HG02610 (cell line): ENCODE measurements at regions not wholly inside any gene's neighbourhood (a gene's known extent, or its start where the extent isn't known, plus 50 kb on each side); places are given as distances from the start of the nearest gene placed in this dataset.

Experiments used
- ATAC-seq: cut with Tn5 transposase; IDR thresholded peaks from one replicate; pipeline ENCODE4 v1.9.1; 2021; ENCODE audit warnings: mild to moderate bottlenecking, moderate library complexity; ENCODE audit not compliant: unreplicated experiment

DNA sequence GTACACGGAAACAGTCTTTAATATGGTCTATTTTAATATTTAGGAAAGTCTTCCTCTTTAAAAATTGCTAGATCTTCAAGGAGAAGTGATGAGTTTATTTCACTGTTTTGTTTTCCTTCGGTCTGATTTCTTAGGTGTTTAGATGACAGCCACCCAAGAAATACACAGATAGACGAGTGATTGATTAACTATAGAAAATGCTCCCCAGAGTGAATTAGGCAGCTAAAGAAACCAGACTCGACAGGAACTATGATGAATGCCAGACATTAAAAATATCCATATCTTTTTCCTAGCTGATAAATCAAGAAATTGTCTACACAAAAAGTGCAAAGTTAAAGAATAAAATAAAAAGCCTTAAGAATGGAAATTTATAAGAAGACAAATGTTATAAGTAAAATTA is 888.7 kb upstream of the CNTNAP5 start:
- ATAC-seq, result no peak

DNA sequence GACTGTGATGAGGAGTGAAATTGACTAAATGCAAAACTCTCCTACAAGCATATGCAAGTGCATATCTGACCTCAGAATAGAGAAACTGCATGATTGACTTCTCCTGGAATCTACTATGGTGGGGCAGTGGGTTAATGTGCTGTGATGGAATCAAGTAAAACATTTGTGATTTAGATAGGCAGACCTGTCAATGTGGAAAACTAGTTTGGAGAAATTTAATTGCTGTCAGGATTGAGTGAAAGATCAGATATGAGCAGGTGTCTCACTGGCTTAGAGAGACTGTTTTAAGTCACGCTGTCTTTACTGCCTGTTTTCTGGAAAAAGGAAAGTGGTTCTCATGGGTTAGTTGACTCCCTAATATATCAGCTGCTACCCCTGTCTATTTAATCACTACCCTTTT is 881.0 kb upstream of the CNTNAP5 start:
- no peak for ATAC-seq

DNA sequence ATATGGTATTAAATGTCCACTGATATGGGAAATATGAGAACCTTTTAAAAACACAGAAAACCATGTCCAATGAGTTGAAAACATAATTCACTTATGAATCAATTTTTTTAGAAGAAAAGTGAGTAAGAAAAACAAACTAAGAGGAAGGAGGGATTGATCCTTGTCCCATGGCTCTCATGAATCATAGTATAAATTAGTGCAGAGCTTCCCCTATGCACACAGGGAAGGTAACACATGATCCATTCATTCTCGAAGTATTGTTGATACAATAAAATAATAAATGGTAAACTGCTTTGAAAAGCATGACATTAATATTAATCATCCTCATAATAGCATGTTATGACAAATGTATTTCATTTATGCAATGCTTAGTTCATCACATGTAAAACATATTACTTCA is 872.0 kb upstream of the CNTNAP5 start:
- no peak for ATAC-seq

DNA sequence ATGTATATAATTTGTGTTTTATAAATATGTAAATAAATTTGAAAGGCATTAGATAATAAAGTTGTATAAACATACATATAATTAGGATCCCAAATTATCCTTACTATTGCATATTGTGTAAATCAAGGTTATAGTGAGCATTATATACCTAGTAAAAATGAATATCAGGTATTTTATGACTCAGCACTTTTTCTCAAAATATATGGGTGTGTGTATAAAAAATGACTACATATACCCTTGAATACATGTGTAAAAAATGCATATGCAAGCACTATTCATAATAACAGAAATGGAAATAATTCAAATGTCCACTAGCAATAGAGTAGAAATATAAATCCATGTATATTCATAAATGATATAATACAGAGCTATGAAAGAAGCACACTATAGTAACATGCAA is 870.9 kb upstream of the CNTNAP5 start:
- no peak for ATAC-seq

DNA sequence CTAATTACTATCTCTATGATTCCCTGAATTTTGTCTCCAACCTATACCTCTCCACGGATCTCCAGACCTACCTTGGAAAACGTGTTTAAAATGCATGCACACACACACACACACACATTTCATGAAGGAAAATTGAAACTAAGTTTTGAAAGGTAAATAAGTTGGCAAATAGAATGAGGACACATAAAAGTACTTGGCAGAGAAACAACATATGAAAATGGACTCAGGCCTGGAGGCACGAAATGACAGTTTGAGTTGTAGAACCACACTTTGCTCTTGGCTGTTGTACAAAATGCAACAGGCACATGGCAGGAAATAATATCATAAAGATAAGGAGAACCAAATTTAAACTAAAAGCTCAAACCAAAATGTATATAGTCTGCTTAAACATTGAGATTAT is 868.1 kb upstream of the CNTNAP5 start:
- ATAC-seq, result no peak

DNA sequence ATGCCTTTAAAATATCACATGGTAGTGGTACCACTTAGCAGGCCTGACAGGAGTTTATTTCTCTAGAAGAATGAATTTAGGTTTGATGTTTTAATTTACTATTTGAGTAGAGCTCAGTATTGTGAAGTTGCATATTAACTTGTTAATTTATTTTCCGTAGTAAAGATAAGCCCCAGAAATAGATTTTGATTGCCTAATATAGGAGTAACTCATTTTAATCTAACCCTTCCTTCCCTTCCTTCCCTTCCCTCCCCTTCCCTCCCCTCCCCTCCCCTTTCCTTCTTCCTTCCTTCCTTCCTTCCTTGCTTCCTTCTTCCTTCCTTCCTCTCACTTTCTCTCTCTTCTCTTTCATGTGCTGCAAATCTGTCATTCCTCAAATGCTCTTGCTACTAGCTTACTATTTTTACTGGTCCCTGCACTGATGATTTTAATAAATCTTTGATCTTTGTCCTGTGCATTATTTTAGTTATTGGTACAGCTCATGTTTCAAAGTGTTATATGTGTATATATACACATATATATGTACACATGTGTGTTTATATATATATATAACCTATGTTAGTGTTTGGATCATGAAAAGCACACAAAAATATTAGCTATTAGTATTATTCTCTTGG is 862.6 kb upstream of the CNTNAP5 start:
- ATAC-seq, result no peak

DNA sequence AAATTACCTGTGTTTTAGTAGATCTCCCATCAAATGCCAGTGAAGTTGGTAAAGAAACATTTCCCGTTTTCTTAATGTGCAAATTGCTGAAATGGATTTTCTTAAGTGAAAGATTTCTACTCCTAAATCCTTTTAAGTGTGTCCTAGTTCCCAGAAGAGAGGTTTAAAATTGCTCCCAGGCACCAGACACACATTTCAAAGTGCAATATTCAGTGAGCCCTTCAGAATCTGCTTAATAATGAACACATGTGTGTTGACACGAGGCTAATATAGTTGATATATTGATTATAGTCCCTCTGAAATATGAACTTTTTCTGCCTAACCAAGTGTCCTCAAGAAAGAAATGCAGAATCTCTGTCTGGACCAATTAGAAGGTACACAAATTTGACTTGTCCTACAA is 861.7 kb upstream of the CNTNAP5 start:
- no peak for ATAC-seq

DNA sequence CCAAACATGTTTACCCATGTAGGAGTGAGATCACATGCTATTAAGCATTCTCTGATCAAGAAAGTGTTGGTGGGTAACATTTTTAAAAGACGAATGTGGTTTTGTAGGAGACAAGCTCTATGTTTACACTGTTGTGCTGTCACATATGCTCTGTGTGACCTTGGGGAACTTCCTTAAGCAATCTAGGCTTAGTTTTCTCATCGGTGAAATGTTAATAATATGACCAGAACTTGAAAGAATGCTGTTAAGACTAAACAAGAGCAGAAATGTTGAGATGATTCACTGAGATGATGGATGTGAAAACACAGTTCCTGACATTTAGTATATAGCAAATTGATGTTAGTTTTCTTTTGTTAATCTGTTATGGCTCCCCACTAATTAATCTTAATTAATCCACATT is 860.9 kb upstream of the CNTNAP5 start:
- ATAC-seq, result no peak

DNA sequence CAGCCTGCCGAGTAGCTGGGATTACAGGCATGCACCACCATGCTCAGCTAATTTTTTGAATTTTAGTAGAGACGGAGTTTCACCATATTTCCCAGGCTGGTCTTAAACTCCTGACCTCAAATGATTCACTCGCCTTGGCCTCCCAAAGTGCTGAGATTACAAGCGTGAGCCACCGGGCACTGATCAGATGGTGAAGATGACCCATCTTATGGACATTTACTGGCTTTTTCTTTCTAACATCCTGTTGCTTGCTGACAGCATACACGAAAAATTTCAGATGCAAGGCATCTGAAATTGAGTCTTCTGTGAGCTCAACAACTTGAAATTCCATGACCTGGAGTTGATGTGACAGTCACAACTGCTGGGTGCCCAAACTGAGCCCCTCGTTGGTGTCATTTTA is 859.5 kb upstream of the CNTNAP5 start:
- ATAC-seq, result no peak

DNA sequence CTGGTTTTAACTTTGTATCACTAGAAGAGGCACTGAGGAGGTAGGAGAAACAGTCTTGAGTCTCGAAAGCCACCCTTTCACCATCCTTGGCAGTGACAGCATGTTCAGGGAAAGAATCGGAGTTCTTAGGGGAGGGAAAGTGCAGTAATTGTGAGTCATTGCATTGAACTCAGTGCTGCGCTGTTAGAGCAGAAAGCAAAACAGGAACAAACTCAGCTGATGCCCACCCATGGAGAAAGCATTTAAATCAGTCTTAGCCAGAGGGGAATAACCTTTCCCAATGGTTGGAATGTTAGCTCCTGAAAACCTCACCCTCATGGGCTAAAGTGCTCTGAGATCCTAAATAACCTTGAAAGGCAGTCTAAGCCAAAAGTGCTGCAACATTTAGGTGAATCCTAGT is 845.6 kb upstream of the CNTNAP5 start:
- ATAC-seq, result no peak

DNA sequence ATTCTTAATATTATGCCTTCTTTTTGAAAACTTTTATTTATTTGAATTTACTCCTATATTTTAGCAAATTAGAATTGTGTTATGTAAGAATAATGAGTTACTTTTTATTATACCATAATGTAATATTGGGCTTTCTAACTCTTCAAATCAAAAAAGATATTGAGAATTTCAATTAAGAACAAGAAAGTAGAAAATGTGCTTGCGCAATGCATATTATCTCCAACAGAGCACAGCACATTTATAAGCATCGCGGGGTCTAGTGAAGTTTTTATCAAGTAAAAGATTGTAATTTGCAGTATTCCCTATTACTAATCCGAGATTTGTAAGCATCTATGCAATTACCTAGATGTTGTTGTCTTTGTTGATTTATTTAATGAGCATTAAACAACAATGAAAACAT is 829.1 kb upstream of the CNTNAP5 start:
- no peak for ATAC-seq

DNA sequence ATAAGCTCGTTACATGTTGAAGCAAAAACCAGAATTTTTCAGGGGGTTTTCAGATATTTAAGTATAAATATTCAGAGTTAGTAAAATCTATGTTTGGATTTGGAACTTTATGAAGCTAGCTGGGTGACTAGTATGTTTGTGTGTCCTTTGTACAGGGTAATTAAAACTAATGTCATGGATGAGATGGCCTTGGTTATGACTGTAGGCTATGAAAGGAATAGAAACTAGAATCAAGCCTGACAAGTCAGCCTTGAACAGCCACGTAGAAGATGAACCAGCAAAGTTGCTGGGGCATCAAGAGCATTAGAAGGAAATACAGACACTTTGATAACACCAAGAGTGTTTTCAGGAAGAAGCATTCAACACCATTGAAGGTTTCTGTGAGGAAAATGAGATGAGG is 825.1 kb upstream of the CNTNAP5 start:
- no peak for ATAC-seq

DNA sequence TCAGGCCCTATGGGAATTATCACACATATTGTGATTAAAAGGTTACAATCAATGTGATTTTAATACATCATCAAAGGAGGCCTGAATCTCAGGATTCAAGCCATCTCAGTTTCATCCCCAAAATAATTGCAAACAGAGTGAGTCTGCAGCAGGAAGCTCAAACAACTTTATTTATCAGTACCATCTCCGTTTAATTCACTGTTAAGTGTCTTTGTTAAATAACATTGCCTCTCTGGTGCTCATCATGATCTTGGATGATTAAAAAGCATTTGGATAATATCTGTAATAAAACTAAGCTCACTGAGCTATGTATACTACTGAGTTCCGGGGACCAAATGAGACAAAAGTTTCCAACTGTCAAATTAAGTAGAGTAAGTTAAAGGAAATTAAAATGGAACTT is 817.8 kb upstream of the CNTNAP5 start:
- no peak for ATAC-seq

DNA sequence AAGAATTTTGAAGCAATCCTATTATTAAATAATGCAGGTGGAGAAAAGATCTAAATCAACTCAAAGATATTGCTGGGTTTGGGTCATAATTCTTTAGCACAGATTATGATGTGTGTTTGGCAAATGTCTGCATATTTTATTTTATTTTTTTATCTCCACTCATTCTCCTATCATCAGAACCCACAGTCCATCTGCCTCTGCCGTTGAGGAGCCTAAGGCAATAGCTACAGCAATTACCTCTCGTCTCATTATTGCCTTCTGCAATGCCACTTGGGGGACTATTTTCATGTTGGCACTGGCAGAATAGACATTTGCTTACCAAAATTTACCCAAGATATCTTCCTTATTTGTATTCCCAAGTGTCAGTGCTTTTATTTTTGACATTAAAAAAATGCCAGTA is 815.9 kb upstream of the CNTNAP5 start:
- no peak for ATAC-seq

DNA sequence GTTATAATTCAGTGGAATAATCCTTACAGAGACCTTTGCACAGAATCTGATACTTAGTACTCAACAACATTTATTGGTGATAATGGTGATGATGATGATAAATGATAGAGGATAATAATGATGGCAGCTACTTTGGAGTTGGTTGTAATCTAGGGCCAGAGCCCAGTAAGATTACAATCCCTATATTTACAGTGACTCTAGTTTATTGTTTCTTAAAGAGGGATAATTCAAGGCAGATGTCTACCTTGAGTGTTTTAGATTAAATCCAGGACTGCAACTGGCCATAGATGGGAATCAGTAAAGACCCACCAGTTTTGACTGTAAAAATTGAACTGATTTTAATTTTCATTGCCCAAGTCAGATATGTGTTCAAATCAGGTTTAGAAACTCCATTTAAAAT is 813.9 kb upstream of the CNTNAP5 start:
- ATAC-seq, result no peak

DNA sequence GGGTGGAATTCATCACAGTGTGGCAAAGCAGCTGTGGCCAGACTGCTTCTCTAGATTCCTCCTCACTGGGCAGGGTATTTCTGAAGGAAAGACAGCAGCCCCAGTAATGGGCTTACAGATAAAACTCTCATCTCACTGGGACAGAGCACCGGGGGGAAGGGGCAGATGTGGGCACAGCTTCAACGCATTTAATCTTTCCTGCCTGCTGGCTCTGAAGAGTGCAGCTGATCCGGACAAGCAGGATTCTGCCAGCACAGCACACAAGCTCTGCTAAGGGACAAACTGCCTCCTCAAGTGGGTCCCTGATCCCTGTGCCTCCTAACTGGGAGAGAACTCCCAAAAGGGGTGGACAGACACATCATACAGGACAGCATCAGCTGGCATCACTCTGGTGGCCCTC is 779.9 kb upstream of the CNTNAP5 start:
- no peak for ATAC-seq

DNA sequence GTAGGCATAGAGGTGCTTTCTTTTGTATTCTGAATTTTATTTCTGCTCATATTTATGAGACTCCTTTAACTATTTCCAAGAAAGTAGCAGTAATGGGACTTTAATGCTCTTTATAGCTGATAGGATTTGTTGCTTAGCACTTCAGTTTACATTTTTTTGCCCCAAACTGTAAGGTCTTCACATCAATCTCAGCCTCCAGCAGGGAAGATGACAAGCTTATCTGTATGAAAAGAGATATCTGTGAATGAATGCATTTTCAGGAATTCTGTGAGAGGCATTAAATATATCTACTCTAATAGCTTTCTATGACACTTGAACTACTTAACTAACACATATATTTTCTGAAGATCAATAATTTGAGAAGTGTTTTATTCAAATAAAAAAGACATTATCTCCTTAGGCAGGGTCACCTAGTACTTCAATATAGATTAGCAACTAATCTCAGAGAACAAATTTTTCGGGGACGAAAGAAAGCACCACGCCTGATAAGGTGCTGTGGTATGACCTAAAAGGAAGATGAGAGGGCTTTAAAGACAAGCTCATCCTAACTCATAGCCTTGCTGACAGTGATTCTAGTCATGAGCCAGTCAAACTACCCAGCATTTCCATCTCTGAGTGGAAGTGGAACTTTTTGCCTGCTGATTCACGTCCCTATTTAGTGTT is 766.1 kb upstream of the CNTNAP5 start:
- no peak for ATAC-seq

DNA sequence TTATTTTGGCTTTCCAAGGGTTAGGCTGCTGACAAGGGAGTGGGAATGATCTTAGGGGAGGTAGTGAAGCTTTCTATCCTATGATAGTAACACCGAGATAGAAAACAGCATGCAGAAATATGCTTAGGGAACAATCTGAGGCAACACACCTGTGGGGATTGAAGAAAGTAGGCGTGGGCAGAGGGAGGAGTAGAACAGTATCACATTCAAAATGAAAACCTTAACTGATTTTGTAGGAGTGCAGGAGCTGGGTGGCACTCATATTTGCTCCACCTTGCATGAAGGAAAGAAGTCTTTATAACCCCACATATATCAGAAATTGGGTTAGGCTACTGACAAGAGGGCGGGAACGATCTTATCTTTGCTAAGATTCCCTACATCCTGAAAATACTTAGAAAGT is 762.2 kb upstream of the CNTNAP5 start:
- ATAC-seq, result no peak

DNA sequence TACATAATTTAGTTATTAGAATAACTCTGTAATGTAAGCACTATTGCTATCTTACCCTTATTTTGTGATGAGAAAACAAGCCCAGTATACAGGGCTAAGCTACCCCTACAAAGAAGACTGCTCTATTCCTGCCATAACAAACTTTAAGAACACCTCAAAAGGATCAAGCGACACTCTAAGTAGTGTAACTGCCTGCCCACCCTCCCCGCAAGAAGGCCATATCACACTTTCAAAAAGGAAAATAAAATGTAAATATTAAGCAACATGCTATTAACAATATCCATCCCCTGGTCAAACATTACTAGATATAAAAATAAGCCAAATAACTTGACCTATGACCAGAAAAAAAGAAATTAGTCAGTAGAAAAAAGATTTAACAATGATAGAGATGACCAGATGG is 741.7 kb upstream of the CNTNAP5 start:
- no peak for ATAC-seq

DNA sequence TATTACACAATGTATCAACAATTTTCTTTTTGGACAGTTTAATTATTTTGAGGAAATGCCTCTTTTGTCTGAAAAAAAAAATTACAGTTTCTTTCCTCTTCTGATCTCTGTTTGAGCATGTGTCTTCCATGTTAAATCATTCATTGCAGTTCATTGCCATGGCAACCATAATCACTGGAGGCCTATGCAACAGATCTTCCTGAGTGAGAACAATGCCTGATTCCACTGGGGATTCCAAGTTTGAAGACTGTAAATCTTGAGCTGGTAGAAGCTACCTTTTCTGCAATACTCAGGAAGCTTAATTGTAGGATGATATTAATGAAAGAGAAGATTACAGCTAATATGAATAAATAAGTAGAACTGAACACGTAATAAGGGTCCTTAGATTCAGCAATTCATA is 721.4 kb upstream of the CNTNAP5 start:
- ATAC-seq, result no peak
